ENCODE measurements at regions not wholly inside any gene's neighbourhood (a gene's known extent, or its start where the extent isn't known, plus 50 kb on each side); places are given as distances from the start of the nearest gene placed in this dataset.

GRCh38 chr13:106100171-106100919 is 435.1 kb downstream of the EFNB2 start:
- Histone ChIP-seq H3K9ac (ENCODE audit: insufficient read length) (no peak overlapping the region), H3K9me3 (ENCODE audit: low read depth, low read length) (no peaks in the 10 kb centered on the region), H3K4me3 (no peak overlapping the region), H3K27ac (no peak overlapping the region), H3K36me3 (ENCODE audit: insufficient read depth, low read length) (no peaks in the 10 kb centered on the region)
- TF ChIP-seq FOXP2 (optimal IDR thresholded peaks at IDR 0.05; ENCODE audit: control extremely low read depth, extremely low read length, insufficient read depth): no peak
- no peak for TF ChIP-seq EZH2 (IDR thresholded peaks at IDR 0.05)
- no peak for TF ChIP-seq POLR2AphosphoS5 (IDR thresholded peaks at IDR 0.05; ENCODE audit: borderline replicate concordance, low read depth, low read length)
- no peak for DNase-seq (ENCODE audit: low read depth, low spot score)

GRCh38 chr13:106099765-106100164 is 435.7 kb downstream of the EFNB2 start:
- Histone ChIP-seq H3K27ac (no peak overlapping the region), H3K4me3 (no peak overlapping the region), H3K9ac (ENCODE audit: insufficient read length) (no peak overlapping the region), H3K36me3 (ENCODE audit: insufficient read depth, low read length) (no peaks in the 10 kb centered on the region), H3K9me3 (ENCODE audit: low read depth, low read length) (no peaks in the 10 kb centered on the region)
- no peak for TF ChIP-seq EZH2 (IDR thresholded peaks at IDR 0.05)
- TF ChIP-seq FOXP2 (optimal IDR thresholded peaks at IDR 0.05; ENCODE audit: control extremely low read depth, extremely low read length, insufficient read depth): no peak
- TF ChIP-seq POLR2AphosphoS5 (IDR thresholded peaks at IDR 0.05; ENCODE audit: borderline replicate concordance, low read depth, low read length): no peak
- DNase-seq (ENCODE audit: low read depth, low spot score): no peak

GRCh38 chr13:106098778-106099177 is 436.7 kb downstream of the EFNB2 start:
- no peak for TF ChIP-seq POLR2AphosphoS5 (IDR thresholded peaks at IDR 0.05; ENCODE audit: borderline replicate concordance, low read depth, low read length)
- TF ChIP-seq FOXP2 (optimal IDR thresholded peaks at IDR 0.05; ENCODE audit: control extremely low read depth, extremely low read length, insufficient read depth): no peak
- no peak for TF ChIP-seq EZH2 (IDR thresholded peaks at IDR 0.05)
- no peak overlapping the region for H3K27ac ChIP-seq

GRCh38 chr13:106096661-106097092 is 438.8 kb downstream of the EFNB2 start:
- no peaks in the 10 kb centered on the region for H3K36me3 ChIP-seq (ENCODE audit: insufficient read depth, low read length)
- H3K9me3 ChIP-seq (ENCODE audit: low read depth, low read length): no peaks in the 10 kb centered on the region
- no peak overlapping the region for H3K27ac ChIP-seq
- no peak overlapping the region for H3K9ac ChIP-seq (ENCODE audit: insufficient read length)
- DNase-seq (ENCODE audit: low read depth, low spot score): no peak
- TF ChIP-seq POLR2AphosphoS5 (IDR thresholded peaks at IDR 0.05; ENCODE audit: borderline replicate concordance, low read depth, low read length) (no peak), FOXP2 (optimal IDR thresholded peaks at IDR 0.05; ENCODE audit: control extremely low read depth, extremely low read length, insufficient read depth) (no peak), EZH2 (IDR thresholded peaks at IDR 0.05) (no peak)
- H3K4me3 ChIP-seq: no peak overlapping the region

More at GRCh38 chr13:106098778-106099177, 436.7 kb downstream of the EFNB2 start:
- H3K4me3 ChIP-seq: no peak overlapping the region
- no peak overlapping the region for H3K9ac ChIP-seq (ENCODE audit: insufficient read length)
- H3K9me3 ChIP-seq (ENCODE audit: low read depth, low read length): no peaks in the 10 kb centered on the region
- DNase-seq (ENCODE audit: low read depth, low spot score): no peak
- H3K36me3 ChIP-seq (ENCODE audit: insufficient read depth, low read length): no peaks in the 10 kb centered on the region

DNA sequence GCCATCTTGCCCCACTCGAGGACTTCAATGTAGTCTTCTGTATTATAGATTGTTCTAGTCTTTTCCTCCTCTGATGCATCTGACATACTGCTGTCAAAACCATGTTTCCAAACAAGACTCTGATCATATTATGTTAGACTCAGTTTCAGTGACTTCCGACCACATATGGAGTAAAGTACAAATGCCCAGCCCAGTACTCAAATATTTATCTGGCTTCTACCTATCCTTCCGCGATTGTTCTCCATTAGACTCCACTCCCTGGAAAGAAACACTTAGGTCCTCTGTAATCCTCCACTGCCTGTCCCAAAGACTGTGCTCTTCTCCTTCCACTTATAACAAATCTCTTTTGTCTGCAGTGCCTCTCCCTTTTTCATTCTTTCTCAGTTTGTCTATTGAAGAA is 439.5 kb downstream of the EFNB2 start:
- no peak overlapping the region for H3K9ac ChIP-seq (ENCODE audit: insufficient read length)
- no peak for DNase-seq (ENCODE audit: low read depth, low spot score)
- no peaks in the 10 kb centered on the region for H3K36me3 ChIP-seq (ENCODE audit: insufficient read depth, low read length)
- no peak overlapping the region for H3K4me3 ChIP-seq
- no peak overlapping the region for H3K27ac ChIP-seq
- TF ChIP-seq FOXP2 (optimal IDR thresholded peaks at IDR 0.05; ENCODE audit: control extremely low read depth, extremely low read length, insufficient read depth) (no peak), EZH2 (IDR thresholded peaks at IDR 0.05) (no peak), POLR2AphosphoS5 (IDR thresholded peaks at IDR 0.05; ENCODE audit: borderline replicate concordance, low read depth, low read length) (no peak)
- no peaks in the 10 kb centered on the region for H3K9me3 ChIP-seq (ENCODE audit: low read depth, low read length)

DNA sequence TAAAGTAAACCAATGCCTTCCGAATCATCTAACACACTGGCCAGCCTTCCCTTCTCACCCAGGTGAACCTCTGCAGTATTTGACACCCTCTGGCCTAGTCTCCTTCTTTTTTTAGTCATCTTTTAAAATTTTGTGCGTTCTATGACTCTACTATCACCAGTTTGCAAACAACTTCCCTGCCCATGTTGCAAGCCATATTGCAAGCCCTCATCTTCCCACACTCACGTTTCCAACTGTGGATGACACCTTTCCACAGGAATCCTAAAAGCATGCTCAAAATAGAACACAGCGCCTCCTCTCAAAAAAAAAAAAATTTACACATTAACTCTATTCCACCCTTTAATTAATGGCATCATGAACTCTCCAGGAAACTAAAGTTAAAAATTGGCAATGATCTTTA is 440.1 kb downstream of the EFNB2 start:
- H3K36me3 ChIP-seq (ENCODE audit: insufficient read depth, low read length): no peaks in the 10 kb centered on the region
- TF ChIP-seq FOXP2 (optimal IDR thresholded peaks at IDR 0.05; ENCODE audit: control extremely low read depth, extremely low read length, insufficient read depth) (no peak), EZH2 (IDR thresholded peaks at IDR 0.05) (no peak), POLR2AphosphoS5 (IDR thresholded peaks at IDR 0.05; ENCODE audit: borderline replicate concordance, low read depth, low read length) (no peak)
- no peak overlapping the region for H3K27ac ChIP-seq
- no peaks in the 10 kb centered on the region for H3K9me3 ChIP-seq (ENCODE audit: low read depth, low read length)
- no peak for DNase-seq (ENCODE audit: low read depth, low spot score)
- no peak overlapping the region for H3K9ac ChIP-seq (ENCODE audit: insufficient read length)
- H3K4me3 ChIP-seq: no peak overlapping the region

- no peak overlapping the region for H3K4me3 ChIP-seq
- TF ChIP-seq POLR2AphosphoS5 (IDR thresholded peaks at IDR 0.05; ENCODE audit: borderline replicate concordance, low read depth, low read length) (no peak), FOXP2 (optimal IDR thresholded peaks at IDR 0.05; ENCODE audit: control extremely low read depth, extremely low read length, insufficient read depth) (no peak), EZH2 (IDR thresholded peaks at IDR 0.05) (no peak)
- H3K27ac ChIP-seq: no peak overlapping the region
- no peaks in the 10 kb centered on the region for H3K9me3 ChIP-seq (ENCODE audit: low read depth, low read length)
- DNase-seq (ENCODE audit: low read depth, low spot score): no peak
- H3K9ac ChIP-seq (ENCODE audit: insufficient read length): no peak overlapping the region
- no peaks in the 10 kb centered on the region for H3K36me3 ChIP-seq (ENCODE audit: insufficient read depth, low read length)
These were observed 445.5 kb downstream of the EFNB2 start for GRCh38 chr13:106090001-106090400.

GRCh38 chr13:106089261-106089980 is 446.0 kb downstream of the EFNB2 start:
- Histone ChIP-seq H3K4me3 (no peak overlapping the region), H3K36me3 (ENCODE audit: insufficient read depth, low read length) (no peaks in the 10 kb centered on the region), H3K9ac (ENCODE audit: insufficient read length) (no peak overlapping the region), H3K9me3 (ENCODE audit: low read depth, low read length) (no peaks in the 10 kb centered on the region), H3K27ac (no peak overlapping the region)
- TF ChIP-seq FOXP2 (optimal IDR thresholded peaks at IDR 0.05; ENCODE audit: control extremely low read depth, extremely low read length, insufficient read depth) (no peak), EZH2 (IDR thresholded peaks at IDR 0.05) (no peak), POLR2AphosphoS5 (IDR thresholded peaks at IDR 0.05; ENCODE audit: borderline replicate concordance, low read depth, low read length) (no peak)
- no peak for DNase-seq (ENCODE audit: low read depth, low spot score)

All from SK-N-MC (cell line).